NCI-H146 treated with DMSO at 0.1 percent for 48 hours (cell line): ENCODE measurements at regions not wholly inside any gene's neighbourhood (a gene's known extent, or its start where the extent isn't known, plus 50 kb on each side); places are given as distances from the start of the nearest gene placed in this dataset.
"Not testable (repeated sequence)": the region's sequence is repeated elsewhere in the genome, so short reads cannot be mapped to it uniquely, and the experiment has no call there.

Experiments
- DNase-seq: peaks from one replicate; lab custom pipeline; 2025; ENCODE audit not compliant: unreplicated experiment; lab: John Stamatoyannopoulos, UW

GRCh38 chr14:106327702-106328353 is 801.4 kb downstream of the TMEM121 start:
- not testable (repeated sequence) for DNase-seq

GRCh38 chr14:106329243-106329642 is 802.9 kb downstream of the TMEM121 start:
- DNase-seq = not testable (repeated sequence)

GRCh38 chr14:106329987-106330774 is 803.8 kb downstream of the TMEM121 start:
- DNase-seq = not testable (repeated sequence)

GRCh38 chr14:106334428-106335109 is 808.2 kb downstream of the TMEM121 start:
- not testable (repeated sequence) for DNase-seq

GRCh38 chr14:106335110-106335429 is 808.7 kb downstream of the TMEM121 start:
- not testable (repeated sequence) for DNase-seq

GRCh38 chr14:106338775-106339174 is 812.4 kb downstream of the TMEM121 start:
- not testable (repeated sequence) for DNase-seq

- not testable (repeated sequence) for DNase-seq
Measured at GRCh38 chr14:106340658-106341057, 814.3 kb downstream of the TMEM121 start.

GRCh38 chr14:106341161-106341560 is 814.8 kb downstream of the TMEM121 start:
- not testable (repeated sequence) for DNase-seq

GRCh38 chr14:106343626-106344025 is 817.2 kb downstream of the TMEM121 start:
- no peak for DNase-seq

- not testable (repeated sequence) for DNase-seq
Measured at GRCh38 chr14:106344065-106344614, 817.8 kb downstream of the TMEM121 start.

- not testable (repeated sequence) for DNase-seq
Measured at GRCh38 chr14:106344791-106345479, 818.6 kb downstream of the TMEM121 start.

GRCh38 chr14:106346084-106346483 is 819.7 kb downstream of the TMEM121 start:
- no peak for DNase-seq

GRCh38 chr14:106346534-106347290 is 820.3 kb downstream of the TMEM121 start:
- no peak for DNase-seq

GRCh38 chr14:106347291-106347778 is 821.0 kb downstream of the TMEM121 start:
- DNase-seq = no peak

- no peak for DNase-seq
Measured at GRCh38 chr14:106347890-106348755, 821.7 kb downstream of the TMEM121 start.

- not testable (repeated sequence) for DNase-seq
Measured at GRCh38 chr14:106348873-106349540, 822.6 kb downstream of the TMEM121 start.

- DNase-seq = not testable (repeated sequence)
Measured at GRCh38 chr14:106349678-106350457, 823.5 kb downstream of the TMEM121 start.
